B cell (primary cell): ENCODE measurements at regions not wholly inside any gene's neighbourhood (a gene's known extent, or its start where the extent isn't known, plus 50 kb on each side); places are given as distances from the start of the nearest gene placed in this dataset.

Experiments
- ATAC-seq: fragments of 200-7000 bp; cut with Tn5 transposase; one replicate; pipeline ENCODE4 v1.10.0; 2021; ENCODE audit warnings: low read depth, mild to moderate bottlenecking, moderate number of reproducible peaks, moderate library complexity
- CTCF ChIA-PET: fragments of 350-600 bp; sonication (Branson Sonifier 250); formaldehyde crosslinking; loops from one replicate; lab custom pipeline; 2021; ENCODE audit warnings: antibody characterized with exemption, inconsistent platforms; lab: Charles Lee
- POLR2A ChIA-PET: fragments of 350-600 bp; sonication (Branson Sonifier 250); formaldehyde crosslinking; loops from one replicate; lab custom pipeline; 2021; ENCODE audit warnings: antibody characterized with exemption; lab: Charles Lee
- DNase-seq: peaks from one replicate; pipeline ENCODE4 v3.0.0; 2013
- H2AFZ ChIP-seq: 2 replicates; pipeline ENCODE4 v1.6.1; 2012; ENCODE audit warnings: mild to moderate bottlenecking, low read depth, low read length; ENCODE audit not compliant: insufficient read depth, poor library complexity, severe bottlenecking
- H3K27ac ChIP-seq, 2 donors: 1 replicate in 1 of 2; 2 replicates in 1 of 2; pipeline ENCODE4 v1.5.1; 2012 to 2013; ENCODE audit warnings: low read length in 2 of 2, mild to moderate bottlenecking in 2 of 2, moderate library complexity in 1 of 2
- H3K27me3 ChIP-seq, 4 experiments: fragments of 200-600 bp in 1 of 4; sonication (generic) in 1 of 4; replicated peaks in 1 of 4; 1 replicate in 2 of 4; 2 replicates in 2 of 4; pipeline versions ENCODE4 v1.6.1 to v1.7.0; 2013 to 2016; ENCODE audit warnings: low read length in 3 of 4, mild to moderate bottlenecking in 2 of 4, mixed read lengths in 1 of 4, moderate library complexity in 1 of 4; ENCODE audit not compliant: insufficient read depth in 4 of 4, control insufficient read depth in 3 of 4; ENCODE audit errors: control extremely low read depth in 1 of 4
- H3K36me3 ChIP-seq, 2 experiments: replicated peaks in 1 of 2; 1 replicate in 1 of 2; 2 replicates in 1 of 2; pipeline versions ENCODE4 v1.6.1 to v1.7.1; 2013; ENCODE audit warnings: low read length in 1 of 2; ENCODE audit not compliant: insufficient read depth in 2 of 2, control insufficient read depth in 1 of 2; ENCODE audit errors: control extremely low read depth in 1 of 2, extremely low read depth in 1 of 2
- H3K4me1 ChIP-seq, 2 donors: fragments of 200-600 bp in 1 of 2; sonication (generic) in 1 of 2; 1 replicate in 1 of 2; 2 replicates in 1 of 2; pipeline versions ENCODE4 v1.5.1 to v1.6.1; 2013 to 2017; ENCODE audit warnings: low read length in 2 of 2; ENCODE audit not compliant: control insufficient read depth in 2 of 2, insufficient read depth in 2 of 2
- H3K4me2 ChIP-seq: replicated peaks from 2 replicates; pipeline ENCODE3; 2012; ENCODE audit warnings: mild to moderate bottlenecking, low read depth, low read length; ENCODE audit not compliant: poor library complexity, severe bottlenecking
- H3K4me3 ChIP-seq, 5 experiments: fragments of 200-600 bp in 1 of 5; sonication (generic) in 1 of 5; 1 replicate in 3 of 5; 2 replicates in 2 of 5; pipeline versions ENCODE4 v1.5.1 to v1.7.0; 2011 to 2016; ENCODE audit warnings: low read length in 4 of 5, mild to moderate bottlenecking in 4 of 5, low read depth in 2 of 5, control low read depth in 1 of 5, moderate library complexity in 1 of 5; ENCODE audit not compliant: insufficient read depth in 1 of 5; ENCODE audit errors: control extremely low read depth in 1 of 5, extremely low read depth in 1 of 5
- H3K79me2 ChIP-seq: fragments of 200-600 bp; sonication (generic); one replicate; pipeline ENCODE4 v1.6.0; 2016; ENCODE audit warnings: low read length; ENCODE audit not compliant: control insufficient read depth, insufficient read depth
- H3K9ac ChIP-seq: fragments of 200-600 bp; sonication (generic); 2 replicates; pipeline ENCODE4 v1.6.1; 2017; ENCODE audit warnings: mild to moderate bottlenecking, low read length, moderate library complexity
- H3K9me3 ChIP-seq, 3 donors: one replicate each; pipeline versions ENCODE4 v1.6.1 to v1.7.1; 2013; ENCODE audit warnings: low read length in 2 of 3; ENCODE audit not compliant: control insufficient read depth in 2 of 3, insufficient read depth in 1 of 3; ENCODE audit errors: control extremely low read depth in 1 of 3
- H4K20me1 ChIP-seq: 2 replicates; pipeline ENCODE4 v1.6.0; 2012; ENCODE audit warnings: mild to moderate bottlenecking, low read length; ENCODE audit not compliant: insufficient read depth, control insufficient read depth, poor library complexity, severe bottlenecking
- H3K27ac Mint-ChIP-seq: one replicate; pipeline ENCODE4 v1.8.0; 2021; ENCODE audit warnings: mixed read lengths
- H3K27me3 Mint-ChIP-seq: one replicate; pipeline ENCODE4 v1.8.0; 2021; ENCODE audit warnings: mixed read lengths
- H3K4me1 Mint-ChIP-seq: one replicate; pipeline ENCODE4 v1.8.0; 2021; ENCODE audit warnings: mixed read lengths
- H3K4me3 Mint-ChIP-seq: one replicate; pipeline ENCODE4 v1.8.0; 2021; ENCODE audit warnings: mixed read lengths
- H3K9me3 Mint-ChIP-seq: one replicate; pipeline ENCODE4 v1.8.0; 2022; ENCODE audit warnings: mixed read lengths; ENCODE audit not compliant: insufficient read depth
- CTCF ChIP-seq: fragments of 200-600 bp; IDR thresholded peaks from one replicate; pipeline ENCODE4 v1.8.0; 2022; ENCODE audit warnings: antibody characterized with exemption, mild to moderate bottlenecking
- EZH2 ChIP-seq: IDR thresholded peaks from 2 replicates; pipeline ENCODE4 v1.6.1; 2012; ENCODE audit warnings: borderline replicate concordance, low read depth, mild to moderate bottlenecking, moderate library complexity, low read length; ENCODE audit not compliant: insufficient read depth, poor library complexity, severe bottlenecking
- WGBS: methylation state at CpG from one replicate; pipeline ENCODE4 v1.1.5; 2013; ENCODE audit warnings: missing lambda C conversion rate; ENCODE audit not compliant: insufficient coverage; 5-methylcytosine and 5-hydroxymethylcytosine counted together
- intact Hi-C: fragments of 100-400 bp; cut with micrococcal nuclease; formaldehyde crosslinking; loops from one replicate; pipeline ENCODE4 v1.10.0; 2022

GRCh38 chr9:90014421-90014820 lies 409.6 kb downstream of the GADD45G start:
- TF ChIP-seq EZH2 (no peak), CTCF (no peak)
- CTCF ChIA-PET = no interaction called here
- Histone ChIP-seq H3K27me3 (no peaks in the 10 kb centered on the region), H3K4me2 (no peak overlapping the region), H3K9ac (no peak overlapping the region), H4K20me1 (no peaks in the 10 kb centered on the region), H3K4me1 (peaks cover 21 to 28% of the 10 kb centered on the region in 2 donors), H3K4me3 (no peak overlapping the region), H2AFZ (no peak overlapping the region), H3K79me2 (no peaks in the 10 kb centered on the region), H3K36me3 (no peaks in the 10 kb centered on the region), H3K27ac (no peak overlapping the region), H3K9me3 (no peaks in the 10 kb centered on the region)
- Mint-ChIP-seq H3K27ac (no peak overlapping the region), H3K9me3 (no peaks in the 10 kb centered on the region), H3K4me3 (no peak overlapping the region), H3K4me1 (peaks cover 23% of the 10 kb centered on the region), H3K27me3 (no peaks in the 10 kb centered on the region)
- ATAC-seq (no peak), DNase-seq (no peak)
- WGBS = 100% methylated on average over 4 of the region's 9 CpGs
- POLR2A ChIA-PET = no interaction called here
- intact Hi-C loops = no loop called here

GRCh38 chr9:90016272-90016671 lies 411.5 kb downstream of the GADD45G start:
- Histone ChIP-seq H4K20me1 (no peaks in the 10 kb centered on the region), H3K4me1 (peaks cover 14 to 18% of the 10 kb centered on the region in 2 donors), H3K27ac (no peak overlapping the region), H3K9ac (no peak overlapping the region), H3K36me3 (no peaks in the 10 kb centered on the region), H3K79me2 (no peaks in the 10 kb centered on the region), H3K4me2 (no peak overlapping the region), H3K4me3 (no peak overlapping the region), H2AFZ (no peak overlapping the region), H3K9me3 (no peaks in the 10 kb centered on the region), H3K27me3 (no peaks in the 10 kb centered on the region)
- ChIA-PET CTCF (no interaction called here), POLR2A (no interaction called here)
- Mint-ChIP-seq H3K27me3 (no peaks in the 10 kb centered on the region), H3K27ac (no peak overlapping the region), H3K9me3 (no peaks in the 10 kb centered on the region), H3K4me1 (peaks cover 24% of the 10 kb centered on the region), H3K4me3 (no peak overlapping the region)
- WGBS = no CpG with 5 or more reads among the region's 1 CpG
- ATAC-seq = no peak
- intact Hi-C loops = no loop called here
- DNase-seq = no peak
- TF ChIP-seq CTCF (no peak), EZH2 (no peak)
